Breast epithelium (tissue), 3 donors: ENCODE measurements at regions not wholly inside any gene's neighbourhood (a gene's known extent, or its start where the extent isn't known, plus 50 kb on each side); places are given as distances from the start of the nearest gene placed in this dataset.

Experiments used
- CTCF ChIP-seq, 3 donors: fragments of 450-650 bp; IDR thresholded peaks; one replicate each; pipeline ENCODE4 v1.5.1; 2016 to 2017; ENCODE audit warnings: antibody characterized with exemption in 3 of 3, mild to moderate bottlenecking in 3 of 3, moderate library complexity in 3 of 3
- POLR2A ChIP-seq: fragments of 450-650 bp; IDR thresholded peaks from one replicate; pipeline ENCODE4 v1.6.1; 2016; ENCODE audit warnings: antibody characterized with exemption, mild to moderate bottlenecking, moderate library complexity

GRCh38 chr17:83156408-83156807, 77.0 kb downstream of the METRNL start:
- TF ChIP-seq POLR2A = no peak
- no peak for TF ChIP-seq CTCF (IDR thresholded peaks at IDR 0.05)
